Stimulated activated CD8-positive, alpha-beta memory T cell treated with anti-CD3 and anti-CD28 coated beads, Interleukin-2, amount 100 ng/mL, for 1 hour (primary cell): ENCODE measurements at regions not wholly inside any gene's neighbourhood (a gene's known extent, or its start where the extent isn't known, plus 50 kb on each side); places are given as distances from the start of the nearest gene placed in this dataset.
"Not testable (repeated sequence)": the region's sequence is repeated elsewhere in the genome, so short reads cannot be mapped to it uniquely, and the experiment has no call there.

Experiments
- DNase-seq, 2 donors: peaks; one replicate each; pipeline ENCODE4 v3.0.0-alpha.2; 2020; ENCODE audit warnings: low read depth in 2 of 2

DNA sequence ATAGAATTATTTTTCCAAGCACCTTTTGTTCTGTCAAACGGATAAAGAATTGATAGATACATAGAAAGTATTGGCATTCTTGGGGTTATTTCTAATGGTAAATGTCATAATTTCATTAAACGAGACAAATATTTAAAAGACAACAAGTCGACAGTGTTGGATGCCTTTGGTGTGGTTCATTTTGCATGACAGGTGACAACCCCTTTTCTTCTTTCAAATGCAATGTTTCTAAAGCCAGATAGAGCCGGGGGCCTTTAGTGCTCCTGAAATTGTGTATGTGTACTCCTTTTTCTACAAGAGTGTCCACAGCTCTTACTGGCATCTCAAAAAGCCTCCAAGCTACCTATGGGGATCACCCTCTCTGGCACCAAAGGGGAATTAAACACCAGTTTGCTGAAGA, 350.8 kb upstream of the ID2 start:
- no peak for DNase-seq

DNA sequence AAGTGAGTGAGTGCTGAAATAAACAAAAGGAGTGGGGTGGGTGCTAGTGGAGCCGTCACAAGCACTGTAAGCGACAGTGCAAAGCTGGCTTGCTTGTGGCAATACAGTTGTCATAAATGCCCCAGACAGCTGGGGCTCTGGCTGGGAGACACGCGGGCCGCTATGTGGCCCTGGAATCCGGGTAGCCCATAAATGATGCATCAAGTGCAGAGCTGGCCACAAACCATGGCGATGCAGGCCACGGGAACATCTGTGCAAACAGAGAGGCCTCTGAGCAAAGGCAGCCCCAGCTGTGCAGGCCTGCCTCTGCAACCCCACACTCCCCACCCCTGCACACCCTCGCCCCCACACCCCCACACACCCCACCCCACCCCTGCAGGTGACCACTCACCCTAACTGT, 349.2 kb upstream of the ID2 start:
- DNase-seq: no peak

DNA sequence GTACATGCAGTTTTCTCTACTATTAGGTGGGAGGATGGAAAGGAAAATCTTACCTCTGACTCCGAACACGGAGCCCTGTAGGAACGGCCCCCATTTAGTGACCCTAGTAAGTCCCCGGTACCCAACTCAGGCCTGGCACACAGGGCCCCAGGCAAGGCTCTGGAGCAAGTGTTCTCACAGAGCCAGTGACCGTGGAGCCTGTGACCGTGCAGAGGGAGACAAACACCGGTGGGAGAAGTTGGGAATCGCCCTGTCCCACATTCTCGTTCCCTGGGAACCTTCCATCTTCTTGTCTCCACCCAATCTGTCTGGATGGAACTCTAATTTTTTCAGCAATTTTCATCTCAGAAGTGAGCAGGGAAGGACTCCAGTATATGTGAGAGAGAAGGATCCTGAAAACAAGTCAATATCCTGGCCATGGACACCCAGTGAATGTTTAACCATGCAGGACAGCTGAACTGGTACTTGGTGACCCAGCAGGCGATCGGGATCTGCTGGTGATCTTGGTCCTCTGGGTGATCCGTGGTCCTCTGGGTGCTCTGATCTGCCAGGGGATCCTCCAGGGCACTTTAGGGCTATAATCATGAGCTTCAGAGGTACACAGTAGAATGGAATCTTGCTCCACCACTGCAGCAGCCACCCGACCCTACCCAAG, 348.6 kb upstream of the ID2 start:
- no peak for DNase-seq

DNA sequence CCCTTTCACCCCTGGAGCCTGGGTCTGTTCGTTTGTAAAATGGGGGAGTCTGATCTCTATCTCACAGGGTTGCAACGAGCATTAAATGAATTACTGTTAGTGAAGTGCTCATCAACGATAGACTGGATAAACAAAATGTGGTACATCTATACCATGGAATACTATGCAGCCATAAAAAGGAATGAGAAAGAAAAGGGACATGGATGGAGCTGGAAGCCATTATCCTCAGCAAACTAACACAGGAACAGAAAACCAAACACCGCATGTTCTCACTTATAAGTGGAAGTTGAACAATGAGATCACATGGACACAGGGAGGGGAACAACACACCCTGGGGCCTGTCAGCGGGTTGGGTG, 348.0 kb upstream of the ID2 start:
- DNase-seq: not testable (repeated sequence)

DNA sequence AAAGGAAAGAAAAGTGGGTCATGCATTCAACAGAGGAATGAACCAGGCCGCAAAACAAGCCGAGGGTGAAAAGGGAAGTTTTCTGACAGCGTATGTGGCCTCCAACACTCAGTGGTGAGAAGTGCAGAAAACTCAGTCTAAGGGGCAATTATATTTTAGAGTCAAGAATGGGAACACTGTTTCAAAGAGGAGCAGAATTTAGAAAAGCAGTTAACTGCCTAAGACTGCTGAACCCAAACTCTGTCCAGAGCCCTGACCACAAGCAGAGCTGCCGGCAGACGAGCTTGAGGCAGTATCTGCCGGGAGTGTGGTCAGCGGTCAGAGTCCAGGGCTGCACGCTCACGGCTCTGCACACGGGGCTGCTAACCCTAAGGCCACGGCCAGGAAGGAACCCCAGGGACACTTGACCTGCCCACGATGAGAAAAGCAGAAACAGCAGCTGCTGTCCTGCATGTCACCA, 347.0 kb upstream of the ID2 start:
- no peak for DNase-seq

DNA sequence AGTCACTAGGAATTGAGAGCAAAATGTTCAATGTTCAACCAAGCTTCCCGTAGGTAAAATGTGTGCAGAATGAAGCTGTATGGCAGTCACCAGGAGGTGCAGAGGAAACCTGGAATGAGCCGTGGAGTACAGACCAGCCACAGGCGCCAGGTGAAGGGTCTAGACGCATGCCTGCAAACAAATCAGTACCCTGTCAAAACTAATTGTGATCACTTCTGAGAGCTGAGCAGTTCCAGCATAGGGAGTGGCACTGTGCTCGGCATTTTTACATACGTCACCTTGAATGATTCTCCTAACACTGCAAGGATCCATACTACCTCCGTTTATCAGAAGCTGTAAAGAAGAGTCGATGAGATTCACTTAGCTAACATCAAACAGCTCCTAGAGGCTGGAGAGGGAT, 346.1 kb upstream of the ID2 start:
- DNase-seq: no peak

DNA sequence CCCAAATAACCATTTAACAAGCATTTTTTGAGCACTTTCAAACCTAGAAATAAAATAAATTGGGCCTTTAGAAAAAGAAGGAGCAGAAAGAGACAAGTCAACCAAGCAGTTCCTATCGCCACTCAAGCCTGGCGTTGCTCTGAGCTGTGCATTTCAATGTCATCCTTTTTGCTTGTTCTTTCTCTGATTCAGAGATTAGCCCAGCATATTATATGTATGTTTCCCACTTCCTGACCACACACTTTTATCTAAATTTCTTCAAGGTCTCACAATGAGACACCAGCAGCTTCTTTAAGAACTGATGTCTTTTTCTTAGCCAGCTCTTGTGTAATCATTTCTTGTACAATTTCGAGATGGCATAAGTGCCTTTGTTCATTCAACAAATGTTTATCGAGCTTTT, 344.5 kb upstream of the ID2 start:
- DNase-seq: no peak

DNA sequence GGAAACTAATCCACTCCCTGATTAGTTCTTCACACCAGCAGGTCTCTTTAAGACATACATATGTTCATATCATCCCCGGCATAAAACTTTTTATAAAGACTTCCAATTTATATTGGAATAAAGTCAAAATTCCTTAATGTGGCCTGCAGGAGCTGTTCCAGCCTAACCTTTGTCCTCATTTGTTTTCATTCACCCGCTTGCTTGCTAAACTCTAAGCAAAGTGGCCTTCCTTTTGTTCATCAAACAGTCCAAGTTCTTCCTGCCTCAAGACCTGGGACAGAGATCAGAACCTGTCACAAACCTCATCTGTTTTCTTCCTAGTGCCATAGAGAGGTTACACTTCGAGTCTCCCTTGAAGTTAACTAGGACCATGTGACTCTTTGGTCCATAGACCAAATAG, 339.4 kb upstream of the ID2 start:
- DNase-seq: no peak

DNA sequence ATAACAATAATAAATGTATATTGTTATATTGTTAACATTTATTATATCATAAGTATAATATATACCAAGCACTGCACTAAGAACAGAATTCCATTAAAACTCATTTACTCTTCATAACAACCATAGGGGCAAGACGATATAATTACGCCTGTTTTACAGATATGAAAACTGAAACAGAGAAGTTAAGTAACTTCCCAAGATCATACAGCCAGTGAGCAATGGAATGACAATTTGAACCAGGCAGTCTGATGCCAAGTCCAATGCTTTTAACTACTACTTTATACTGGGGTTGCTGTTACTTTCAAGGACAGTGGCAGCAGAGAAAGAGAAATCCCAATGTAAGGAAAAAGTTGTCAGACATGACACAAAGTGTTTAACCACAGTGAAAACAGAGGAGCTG, 338.8 kb upstream of the ID2 start:
- DNase-seq: no peak

DNA sequence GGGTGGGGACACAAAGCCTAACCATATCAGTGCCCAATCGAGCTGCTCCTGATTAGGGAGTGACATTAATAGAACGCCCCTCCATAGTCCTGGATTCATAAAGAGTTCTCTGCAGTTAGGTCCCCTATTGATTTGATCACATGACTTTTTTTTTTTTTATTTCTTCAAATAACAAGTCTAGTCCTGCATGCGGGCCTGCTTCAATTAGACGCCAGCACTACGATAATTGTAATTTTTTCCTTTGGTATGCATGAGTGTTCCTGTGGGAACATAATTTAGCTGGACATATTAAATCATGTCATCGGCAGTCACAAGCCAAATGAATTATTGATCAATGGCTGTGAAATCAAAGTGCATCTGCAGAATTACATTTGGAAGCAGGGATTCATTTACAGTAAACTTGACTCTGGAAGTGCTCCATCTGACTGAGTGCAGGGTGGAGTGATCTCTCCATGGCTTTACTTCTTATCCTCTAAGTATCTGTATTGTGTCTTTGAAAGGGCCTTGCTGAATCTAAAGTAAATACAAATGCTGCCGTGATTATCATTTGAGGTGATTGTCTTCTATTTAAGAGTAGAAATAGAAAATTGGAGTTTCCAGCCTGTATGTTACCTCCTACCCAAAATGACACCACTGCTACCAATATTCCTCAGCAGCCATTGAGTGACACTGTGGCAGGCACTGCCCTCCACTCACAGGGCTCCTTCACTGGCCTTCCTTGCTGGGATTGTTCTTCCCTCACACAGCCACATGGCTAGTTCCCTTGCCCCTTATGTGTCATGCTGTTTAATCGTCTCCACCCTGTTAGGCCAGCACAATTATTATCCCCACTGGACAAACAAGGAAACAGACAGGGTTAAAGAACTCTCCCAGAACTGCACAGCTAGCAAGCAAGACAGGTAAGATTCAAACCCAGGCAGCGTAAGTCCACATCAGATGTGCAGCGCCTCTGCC, 337.4 kb upstream of the ID2 start:
- DNase-seq: no peak

DNA sequence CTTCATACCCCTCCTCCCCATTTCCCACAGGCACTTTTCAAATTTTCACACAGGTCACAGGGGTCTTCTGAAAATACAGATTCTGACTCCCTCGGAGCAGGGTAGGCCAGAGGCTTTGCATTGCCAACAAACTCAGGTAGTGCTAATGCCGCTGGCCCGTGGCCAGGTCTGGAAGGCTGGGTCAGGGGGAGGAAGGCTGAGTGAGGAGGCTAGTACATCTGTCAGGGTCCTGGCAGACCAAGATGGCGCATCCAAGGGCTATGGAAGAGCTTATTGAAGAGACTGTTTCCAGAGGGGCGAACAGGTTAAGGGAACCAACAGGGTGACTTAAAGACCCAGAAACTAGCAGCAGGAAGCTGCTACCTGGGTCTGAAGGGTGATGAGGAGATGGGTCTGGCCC, 336.7 kb upstream of the ID2 start:
- DNase-seq: no peak

DNA sequence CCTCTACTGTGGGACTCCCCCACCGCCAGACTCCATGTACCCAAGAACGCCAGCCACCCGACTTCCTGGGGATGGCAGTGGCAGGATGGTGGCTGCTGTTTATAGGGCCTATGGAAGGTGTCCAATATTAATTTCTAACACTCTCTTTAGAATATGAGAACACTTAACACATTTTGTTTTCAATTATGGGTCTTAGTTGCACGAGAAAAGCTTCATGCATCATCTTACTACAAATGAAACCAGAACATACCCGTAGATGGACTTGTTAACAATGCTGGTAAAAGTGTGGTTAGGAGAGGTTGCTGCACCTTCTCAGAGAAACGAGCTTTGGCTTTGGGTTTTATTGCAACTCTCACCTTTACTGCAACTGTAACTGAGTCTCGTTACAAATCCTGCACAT, 335.6 kb upstream of the ID2 start:
- no peak for DNase-seq

DNA sequence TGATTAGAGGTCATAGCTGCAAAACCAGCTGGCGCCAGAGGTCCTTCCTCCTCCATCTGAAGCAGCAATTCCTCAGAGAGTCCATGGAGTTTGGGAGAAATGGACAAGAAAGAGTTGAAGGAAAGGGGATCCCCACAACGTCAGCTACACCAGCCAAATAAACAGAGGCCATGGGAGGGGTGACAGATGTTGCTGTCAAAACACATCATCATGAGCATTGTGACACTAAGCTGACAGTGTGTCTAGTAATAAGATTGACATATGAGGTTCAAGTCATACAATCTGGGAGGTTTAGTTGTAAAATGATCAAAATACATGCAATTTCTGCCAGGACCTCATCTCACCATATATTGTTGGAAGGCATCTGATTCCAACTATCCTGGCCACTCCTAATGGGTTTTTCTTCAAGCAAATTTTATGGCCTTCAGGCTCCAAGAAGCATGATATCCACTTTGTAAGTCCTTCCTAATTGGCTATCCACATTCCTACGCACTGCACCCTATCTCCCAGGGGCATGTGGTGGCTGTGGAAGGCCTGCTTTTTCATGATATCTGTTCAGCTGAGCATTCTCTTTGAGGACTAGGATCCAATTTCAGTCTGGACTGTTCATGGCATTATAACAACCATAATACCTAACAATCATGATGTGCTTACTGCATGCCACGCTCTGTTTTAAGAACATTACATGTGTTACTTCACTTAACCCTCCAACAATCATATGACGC, 335.0 kb upstream of the ID2 start:
- DNase-seq: no peak

DNA sequence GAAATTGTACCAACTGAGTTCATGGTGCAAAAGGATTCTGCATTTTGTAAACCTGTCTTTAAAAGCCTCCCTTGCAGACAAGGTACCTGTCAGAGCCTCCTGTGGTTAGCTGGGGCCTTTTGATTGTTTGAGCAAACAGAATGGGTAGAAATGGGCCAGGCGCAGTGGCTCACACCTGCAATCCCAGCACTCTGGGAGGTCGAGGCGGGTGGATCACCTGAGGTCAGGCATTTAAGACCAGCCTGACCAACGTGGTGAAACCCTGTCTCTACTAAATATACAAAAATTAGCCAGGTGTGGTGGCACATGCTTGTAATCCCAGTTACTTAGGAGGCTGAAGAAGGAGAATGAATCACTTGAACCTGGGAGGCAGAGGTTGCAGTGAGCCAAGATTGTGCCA, 332.9 kb upstream of the ID2 start:
- DNase-seq: not testable (repeated sequence)

DNA sequence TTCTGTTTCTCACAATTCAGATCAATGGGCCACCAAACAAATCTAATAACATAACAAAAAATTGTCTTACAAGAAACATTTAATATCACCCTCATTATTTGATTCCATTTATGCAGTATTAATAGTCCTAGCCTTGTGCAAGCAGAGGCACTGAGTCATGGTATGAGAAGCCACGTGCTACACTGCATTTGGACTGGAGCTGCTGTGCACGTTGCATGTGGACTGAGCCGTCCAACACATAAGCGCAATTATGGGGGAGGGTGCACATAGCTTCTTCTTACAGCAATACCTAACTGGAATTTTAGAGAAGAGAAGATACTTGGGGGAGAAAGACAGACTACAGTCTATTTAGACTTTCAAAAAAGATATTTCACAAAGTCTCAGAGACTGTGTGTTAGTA, 329.6 kb upstream of the ID2 start:
- no peak for DNase-seq

DNA sequence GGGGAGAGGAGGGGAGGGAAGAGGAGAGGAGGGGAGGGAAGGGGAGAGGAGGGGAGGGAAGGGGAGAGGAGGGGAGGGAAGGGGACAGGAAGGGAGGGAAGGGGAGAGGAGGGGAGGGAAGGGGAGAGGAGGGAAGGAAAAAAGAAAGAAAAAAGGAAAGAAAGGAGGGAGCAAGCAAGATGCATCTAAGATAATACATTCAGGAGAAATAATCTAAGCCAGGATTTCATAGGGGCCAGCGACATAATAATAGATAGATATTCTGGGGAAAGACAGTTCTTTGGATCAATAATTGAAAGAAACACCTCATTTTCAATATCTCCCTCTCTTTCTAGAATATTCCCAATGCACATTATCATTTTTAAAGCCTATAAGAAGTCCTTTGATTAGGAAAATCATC, 328.9 kb upstream of the ID2 start:
- no peak for DNase-seq

DNA sequence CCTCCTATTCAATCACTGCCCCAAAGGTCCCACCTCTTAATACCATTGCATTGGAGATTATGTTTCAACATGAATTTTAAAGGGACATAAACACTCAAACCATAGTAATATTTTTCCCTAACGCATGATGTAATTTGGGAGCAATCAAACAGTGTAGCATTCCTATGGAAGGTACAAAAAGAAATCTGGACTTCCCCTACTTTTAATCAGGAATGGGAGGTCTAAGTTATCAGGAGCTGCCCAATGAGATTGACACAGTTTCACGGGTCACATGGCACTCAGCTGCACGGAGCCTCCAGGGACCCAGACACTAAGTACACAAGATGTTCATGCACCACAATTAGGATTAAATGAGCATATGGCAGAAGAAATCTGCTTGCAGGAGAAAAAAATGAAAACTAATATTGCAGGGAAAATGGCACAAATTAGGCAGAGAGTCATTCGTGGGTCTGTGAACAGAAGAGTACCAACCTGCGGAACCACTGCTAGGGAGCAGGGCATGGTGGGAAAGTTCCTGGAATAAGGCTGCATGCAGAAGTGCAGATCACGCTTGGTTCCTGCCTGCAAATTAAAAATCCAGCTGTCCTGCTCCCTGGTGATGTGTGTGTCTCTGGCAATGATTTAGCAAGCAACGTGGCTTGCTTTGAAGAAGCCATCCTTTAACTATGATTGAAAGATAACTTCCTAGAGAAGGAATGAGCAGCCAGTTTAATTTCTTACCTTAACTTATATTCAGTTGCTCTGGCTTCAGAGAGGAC, 326.6 kb upstream of the ID2 start:
- DNase-seq: no peak

DNA sequence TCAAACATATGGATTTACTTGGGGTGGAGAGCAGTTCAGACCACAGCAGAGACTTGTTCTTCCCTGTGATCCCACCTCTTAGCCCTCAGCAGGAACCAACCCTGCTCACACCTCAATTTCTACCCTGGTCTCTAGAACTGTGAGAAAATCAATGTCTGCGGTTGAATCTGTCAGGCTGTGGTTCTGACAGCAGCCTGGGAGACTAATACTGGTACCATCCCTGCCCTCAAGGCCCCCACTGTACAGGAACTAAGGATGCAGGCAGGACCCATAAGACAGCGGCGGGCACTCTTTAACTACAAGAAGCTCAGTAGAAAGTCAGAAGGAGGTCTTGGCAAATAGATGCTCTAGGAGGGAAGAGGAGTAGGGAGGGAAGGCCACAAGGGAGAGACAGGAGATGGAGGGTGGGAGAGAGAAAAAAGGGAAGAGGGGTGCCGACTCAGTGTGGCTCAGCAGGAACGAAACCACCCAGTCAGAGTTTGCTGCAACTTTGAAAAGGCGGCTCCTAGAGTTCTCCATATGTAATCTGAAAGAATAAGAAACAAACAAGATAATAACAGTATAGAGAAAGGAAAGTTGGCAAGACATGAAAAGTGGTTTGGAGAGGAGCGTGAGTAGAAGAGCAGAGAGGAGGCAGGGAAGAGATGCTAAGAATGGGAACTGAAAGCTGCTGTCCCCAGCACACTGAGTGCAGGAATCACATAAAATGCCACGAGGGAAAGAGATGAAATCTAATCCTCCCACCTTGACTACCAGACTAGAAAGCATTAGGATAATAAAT, 323.9 kb upstream of the ID2 start:
- no peak for DNase-seq

DNA sequence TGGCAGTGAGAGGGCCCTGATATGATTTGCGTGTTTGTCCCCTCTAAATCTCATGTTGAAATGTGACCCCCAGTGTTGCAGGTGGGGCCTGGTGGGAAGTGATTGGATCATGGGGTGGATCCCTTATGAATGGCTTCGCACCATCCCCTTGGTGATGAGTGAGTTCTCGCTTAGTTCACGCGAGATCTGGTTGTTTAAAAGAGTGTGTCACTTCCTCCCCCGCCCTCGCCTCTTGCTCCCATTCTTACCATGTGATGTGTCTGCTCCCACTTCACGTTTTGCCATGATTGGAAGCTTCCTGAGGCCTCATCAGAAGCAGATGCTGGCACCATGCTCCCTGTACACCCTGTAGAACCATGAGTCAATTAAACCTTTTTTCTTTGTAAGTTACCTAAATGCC, 319.9 kb upstream of the ID2 start:
- DNase-seq: no peak

DNA sequence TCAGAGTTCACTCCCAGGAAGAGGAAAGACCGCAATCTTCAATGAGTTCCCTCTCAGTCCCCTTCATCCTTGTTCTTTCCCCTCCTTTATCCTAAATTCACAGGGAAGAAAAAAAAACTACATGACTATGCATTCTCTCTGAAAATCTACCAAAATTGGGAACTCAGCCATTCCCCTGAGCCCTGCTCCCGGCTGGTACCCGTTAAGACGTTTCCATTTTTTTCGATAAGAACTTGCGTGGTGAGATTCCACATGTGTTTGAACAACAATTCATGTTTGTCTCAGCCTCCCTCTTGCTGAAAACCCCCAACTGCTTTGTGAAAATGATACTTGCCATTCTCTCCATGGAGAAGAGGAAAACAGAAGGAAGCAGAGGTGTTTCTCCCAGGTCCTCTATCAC, 318.7 kb upstream of the ID2 start:
- no peak for DNase-seq

DNA sequence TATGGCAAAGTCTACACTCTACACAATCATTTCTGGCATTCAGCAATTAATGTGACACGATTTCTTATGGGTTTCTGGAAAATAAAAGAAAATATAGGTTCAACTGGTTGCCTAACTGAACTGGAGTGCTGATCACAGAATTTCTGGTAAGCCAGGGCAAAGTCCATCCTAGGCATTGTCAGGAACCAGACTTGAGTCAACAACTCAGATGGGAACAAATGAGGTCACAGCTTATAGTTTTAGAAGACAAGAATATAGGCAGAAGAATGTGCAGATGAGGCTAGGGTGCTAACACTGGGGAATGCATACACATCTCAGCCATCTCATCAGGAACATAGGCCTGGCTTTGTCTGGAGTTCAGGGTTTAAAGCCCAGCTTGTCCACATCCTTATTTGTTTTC, 317.2 kb upstream of the ID2 start:
- no peak for DNase-seq
